Skeletal muscle cell (primary cell): ENCODE measurements at regions not wholly inside any gene's neighbourhood (a gene's known extent, or its start where the extent isn't known, plus 50 kb on each side); places are given as distances from the start of the nearest gene placed in this dataset.
A peak's percentile ranks its signal among the peaks of the same experiment; 100 is the strongest.
"Not testable (repeated sequence)": the region's sequence is repeated elsewhere in the genome, so short reads cannot be mapped to it uniquely, and the experiment has no call there.

ENCODE experiments used
- DNase-seq: peaks from one replicate; pipeline ENCODE4 v3.0.0-alpha.2; 2010; ENCODE audit warnings: low read depth
- H3K4me3 ChIP-seq: 2 replicates; pipeline ENCODE4 v1.5.1; 2011; ENCODE audit warnings: low read depth, mild to moderate bottlenecking, control low read depth, low read length, moderate library complexity

- no peak overlapping the region for H3K4me3 ChIP-seq
Observed at GRCh38 chr9:22809371-22809770, 362.7 kb downstream of the DMRTA1 start.

GRCh38 chr9:22813529-22813928 is 366.9 kb downstream of the DMRTA1 start:
- no peak for DNase-seq
- H3K4me3 ChIP-seq, result no peak overlapping the region

More at GRCh38 chr9:22809371-22809770, 362.7 kb downstream of the DMRTA1 start:
- DNase-seq, result no peak

DNA sequence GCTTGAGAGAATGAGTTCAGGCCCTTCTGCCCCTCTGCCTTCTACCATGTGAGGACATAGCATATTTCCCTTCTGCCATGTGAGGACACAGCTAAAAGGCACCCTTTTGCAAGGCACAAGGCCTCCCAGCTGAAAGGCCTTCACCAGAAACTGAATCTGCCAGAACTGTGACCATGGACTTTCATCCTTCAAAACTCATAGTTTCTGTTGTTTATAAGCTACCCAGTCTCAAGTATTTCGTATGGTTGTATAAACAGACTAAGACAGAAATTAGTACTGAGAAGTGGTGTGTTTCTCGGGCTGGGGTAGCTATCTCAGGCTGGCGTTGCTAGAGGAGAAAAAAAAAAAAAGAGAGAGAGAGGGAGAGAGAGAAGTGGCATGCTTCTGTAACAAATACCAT is 368.6 kb downstream of the DMRTA1 start:
- no peak for DNase-seq
- H3K4me3 ChIP-seq, result no peak overlapping the region

GRCh38 chr9:22817181-22817580 is 370.6 kb downstream of the DMRTA1 start:
- peak; percentile 33 for DNase-seq

DNA sequence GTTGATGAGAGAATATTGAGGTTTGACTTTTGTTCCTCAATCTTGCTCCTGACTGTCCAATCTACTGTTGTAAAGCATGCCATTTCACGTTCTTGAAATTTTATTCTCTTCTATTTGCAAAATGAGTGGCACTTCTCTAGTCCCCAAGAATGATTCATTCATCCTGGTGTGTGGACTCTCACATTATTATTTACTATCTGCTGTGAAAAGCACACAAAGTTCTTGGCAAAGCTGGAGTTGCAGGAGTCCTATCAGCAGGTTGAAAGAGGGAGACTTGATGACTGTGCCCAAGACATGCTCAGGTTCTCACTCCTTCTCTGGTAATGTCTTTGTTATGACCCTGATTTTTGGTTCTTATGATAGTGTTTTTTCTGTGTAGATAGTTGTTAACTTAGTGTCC is 382.6 kb downstream of the DMRTA1 start:
- DNase-seq, result no peak
- no peak overlapping the region for H3K4me3 ChIP-seq

More at GRCh38 chr9:22817181-22817580, 370.6 kb downstream of the DMRTA1 start:
- no peak overlapping the region for H3K4me3 ChIP-seq

DNA sequence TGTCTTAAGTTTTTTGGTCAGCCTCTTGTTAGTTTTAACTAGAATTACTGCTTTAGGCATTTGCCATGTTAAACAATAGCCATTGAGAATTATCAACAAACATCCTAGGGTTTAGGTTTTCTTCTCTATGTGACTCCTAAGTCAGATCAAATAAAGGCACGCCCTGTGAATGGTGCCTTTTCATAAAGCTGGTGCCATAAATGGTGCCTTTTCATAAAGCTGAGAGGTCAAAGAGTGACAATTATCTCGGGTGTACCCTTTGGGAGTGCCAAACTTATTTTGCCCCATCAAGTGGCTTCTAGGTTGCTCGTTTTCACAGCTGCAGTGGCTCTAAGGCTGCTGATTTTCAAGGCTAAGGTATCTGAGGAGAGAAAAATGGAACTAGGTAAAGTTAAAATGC is 391.6 kb downstream of the DMRTA1 start:
- DNase-seq, result no peak
- no peak overlapping the region for H3K4me3 ChIP-seq

- H3K4me3 ChIP-seq, result no peak overlapping the region
- DNase-seq, result no peak
Observed at GRCh38 chr9:22840641-22841040, 394.0 kb downstream of the DMRTA1 start.

- DNase-seq, H3K4me3 ChIP-seq: not testable (repeated sequence)
Observed at GRCh38 chr9:22845243-22845642, 398.6 kb downstream of the DMRTA1 start.

DNA sequence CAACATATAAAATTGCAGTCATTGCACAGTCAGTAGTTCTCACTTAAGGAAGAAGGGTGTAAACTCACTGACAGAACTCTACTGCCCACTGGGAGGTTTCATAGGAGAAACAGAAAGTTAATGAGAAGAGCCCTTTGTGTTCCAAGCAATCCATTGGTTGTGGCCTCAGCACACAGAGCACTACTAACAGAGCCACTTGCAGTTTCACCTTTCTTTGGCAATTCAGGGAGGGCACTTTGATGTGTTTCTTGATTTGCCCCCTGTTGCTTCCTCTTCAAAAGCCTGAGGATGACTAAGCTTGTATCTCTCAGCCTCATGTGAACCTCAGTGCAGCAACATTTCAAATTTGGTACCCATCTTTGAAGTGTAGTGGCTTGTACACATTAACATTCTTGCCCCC is 409.4 kb downstream of the DMRTA1 start:
- DNase-seq, result no peak
- no peak overlapping the region for H3K4me3 ChIP-seq

DNA sequence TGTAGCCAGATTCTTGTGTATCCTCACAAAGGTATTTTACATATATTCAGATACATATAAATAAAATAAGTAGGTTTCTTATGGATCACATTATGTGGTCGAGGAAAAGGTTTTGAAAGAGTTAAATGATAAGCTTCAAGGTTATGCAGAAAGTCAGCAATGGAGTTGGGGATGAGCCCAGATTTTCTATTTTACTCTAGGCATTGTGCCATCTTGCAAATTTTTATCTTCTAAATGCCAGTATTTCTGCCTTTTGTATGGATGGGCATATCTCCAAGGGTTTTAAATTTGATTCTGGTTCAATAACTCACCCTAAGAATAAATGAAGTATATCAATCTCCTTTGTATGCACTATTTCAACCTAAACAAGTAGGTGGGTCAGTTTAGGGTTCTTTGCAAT is 410.7 kb downstream of the DMRTA1 start:
- no peak overlapping the region for H3K4me3 ChIP-seq
- DNase-seq, result no peak

- DNase-seq, result no peak
- H3K4me3 ChIP-seq, result no peak overlapping the region
Observed at GRCh38 chr9:22863106-22863505, 416.5 kb downstream of the DMRTA1 start.

GRCh38 chr9:22863736-22864135 is 417.1 kb downstream of the DMRTA1 start:
- H3K4me3 ChIP-seq, result no peak overlapping the region
- DNase-seq, result no peak

- no peak overlapping the region for H3K4me3 ChIP-seq
- no peak for DNase-seq
Observed at GRCh38 chr9:22893196-22893843, 446.7 kb downstream of the DMRTA1 start.

DNA sequence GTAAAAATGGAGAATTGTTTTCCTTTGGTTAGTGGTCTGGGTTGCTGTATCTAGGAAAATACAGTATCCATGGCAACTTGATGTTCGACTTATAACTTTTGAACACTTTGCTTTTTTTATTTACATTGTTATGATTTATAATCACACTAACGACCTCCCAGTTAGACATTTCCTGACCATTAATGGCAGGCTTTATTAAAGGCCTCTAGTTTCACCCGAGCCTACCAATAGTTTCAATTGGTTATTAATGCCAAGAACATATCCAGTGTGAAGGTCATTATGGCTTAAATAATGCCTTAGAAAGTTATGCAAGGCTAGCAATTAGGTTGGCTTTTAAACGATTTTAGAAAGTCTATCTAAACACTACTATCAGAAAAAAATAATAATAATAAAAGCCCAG is 452.0 kb downstream of the DMRTA1 start:
- DNase-seq, result no peak
- H3K4me3 ChIP-seq, result no peak overlapping the region

- H3K4me3 ChIP-seq, result no peak overlapping the region
- no peak for DNase-seq
Observed at GRCh38 chr9:22911632-22912031, 465.0 kb downstream of the DMRTA1 start.

GRCh38 chr9:22913026-22913425 is 466.4 kb downstream of the DMRTA1 start:
- H3K4me3 ChIP-seq, result no peak overlapping the region
- peak; percentile 2 for DNase-seq

- DNase-seq, result no peak
- H3K4me3 ChIP-seq, result no peak overlapping the region
Observed at GRCh38 chr9:22913518-22913917, 466.9 kb downstream of the DMRTA1 start.

DNA sequence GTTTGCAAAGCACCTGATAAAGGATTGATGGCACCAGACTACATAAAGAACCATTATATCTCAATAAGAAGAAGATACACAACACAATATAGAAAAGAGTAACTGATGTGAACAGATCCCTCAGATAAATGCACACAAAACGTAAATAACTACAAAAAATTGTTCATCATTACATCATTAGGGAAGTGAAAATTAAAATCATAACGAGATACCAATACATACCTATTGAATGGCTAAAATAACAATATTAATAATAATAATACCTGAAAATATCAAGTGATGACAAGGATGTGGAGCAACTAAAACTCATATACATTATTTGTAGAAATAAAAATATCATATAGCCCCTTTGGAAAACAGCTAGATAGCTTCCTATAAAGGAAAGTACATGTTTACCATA is 469.5 kb downstream of the DMRTA1 start:
- H3K4me3 ChIP-seq, result no peak overlapping the region
- DNase-seq, result no peak

- no peak overlapping the region for H3K4me3 ChIP-seq
- DNase-seq, result no peak
Observed at GRCh38 chr9:22919423-22919822, 472.8 kb downstream of the DMRTA1 start.

DNA sequence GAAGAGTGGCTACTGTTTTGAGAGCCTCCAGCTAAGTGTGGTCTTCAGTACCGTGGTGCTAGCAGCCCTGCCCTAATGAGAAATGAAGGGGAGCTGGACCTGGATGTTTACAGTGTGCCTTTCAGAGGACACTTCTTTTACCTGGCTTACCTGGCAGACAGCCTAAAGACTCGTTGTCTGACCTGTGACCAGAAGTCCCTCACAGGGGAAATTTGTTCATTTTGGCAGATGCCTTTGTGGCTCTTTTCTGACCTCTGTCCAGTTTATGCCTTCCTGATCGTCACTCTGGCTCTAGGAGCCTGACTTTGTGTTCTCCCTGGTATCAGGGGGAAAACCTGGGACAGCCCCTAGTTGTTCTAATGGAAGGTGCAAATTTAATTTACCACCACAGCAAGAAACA is 475.1 kb downstream of the DMRTA1 start:
- no peak for DNase-seq
- no peak overlapping the region for H3K4me3 ChIP-seq

DNA sequence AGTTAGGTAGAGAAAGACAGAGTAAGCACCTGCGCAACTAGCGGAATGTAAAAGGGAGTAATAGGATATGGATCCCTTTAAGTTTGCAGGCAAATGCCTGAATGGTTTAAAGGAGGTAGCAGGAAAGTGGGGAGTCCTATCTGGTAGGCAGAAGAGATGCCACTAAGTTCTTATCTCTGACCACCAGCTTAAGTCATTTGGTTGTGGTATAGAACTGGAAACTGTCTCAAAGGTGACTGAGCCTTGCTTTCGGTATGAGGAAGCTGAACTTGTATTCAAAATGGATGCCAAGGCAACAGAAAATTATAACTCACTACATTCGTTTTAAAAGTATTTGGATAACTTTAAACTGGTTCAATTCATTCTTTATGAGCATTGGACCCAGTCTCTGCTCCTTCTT is 475.6 kb downstream of the DMRTA1 start:
- no peak overlapping the region for H3K4me3 ChIP-seq
- no peak for DNase-seq

GRCh38 chr9:22954550-22954949 is 507.9 kb downstream of the DMRTA1 start:
- no peak for DNase-seq
- H3K4me3 ChIP-seq, result no peak overlapping the region
